ENCODE measurements at regions not wholly inside any gene's neighbourhood (a gene's known extent, or its start where the extent isn't known, plus 50 kb on each side); places are given as distances from the start of the nearest gene placed in this dataset.

DNA sequence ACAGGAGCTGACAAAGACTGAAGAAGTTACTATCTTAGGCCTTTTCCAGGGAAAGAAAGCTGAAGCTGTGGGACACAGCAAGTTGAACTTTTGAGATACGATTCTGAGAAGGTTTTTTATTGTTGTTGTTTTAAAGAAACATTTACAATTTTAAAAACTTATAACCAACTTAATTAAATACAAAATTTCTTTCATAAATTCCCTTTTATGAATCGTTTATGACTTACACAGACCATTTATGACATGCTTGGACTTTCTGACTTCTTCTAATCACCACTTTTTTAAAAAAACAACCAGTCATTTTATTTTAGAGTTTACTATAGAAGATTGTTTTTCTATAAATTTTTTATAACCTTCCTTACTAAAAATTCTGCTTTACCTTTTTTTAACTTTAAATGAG lies 68.7 kb downstream of the DHRS2 start:
- intact Hi-C loops (cut with DNase I): no loop called here
- TF ChIP-seq, protein P1, sequence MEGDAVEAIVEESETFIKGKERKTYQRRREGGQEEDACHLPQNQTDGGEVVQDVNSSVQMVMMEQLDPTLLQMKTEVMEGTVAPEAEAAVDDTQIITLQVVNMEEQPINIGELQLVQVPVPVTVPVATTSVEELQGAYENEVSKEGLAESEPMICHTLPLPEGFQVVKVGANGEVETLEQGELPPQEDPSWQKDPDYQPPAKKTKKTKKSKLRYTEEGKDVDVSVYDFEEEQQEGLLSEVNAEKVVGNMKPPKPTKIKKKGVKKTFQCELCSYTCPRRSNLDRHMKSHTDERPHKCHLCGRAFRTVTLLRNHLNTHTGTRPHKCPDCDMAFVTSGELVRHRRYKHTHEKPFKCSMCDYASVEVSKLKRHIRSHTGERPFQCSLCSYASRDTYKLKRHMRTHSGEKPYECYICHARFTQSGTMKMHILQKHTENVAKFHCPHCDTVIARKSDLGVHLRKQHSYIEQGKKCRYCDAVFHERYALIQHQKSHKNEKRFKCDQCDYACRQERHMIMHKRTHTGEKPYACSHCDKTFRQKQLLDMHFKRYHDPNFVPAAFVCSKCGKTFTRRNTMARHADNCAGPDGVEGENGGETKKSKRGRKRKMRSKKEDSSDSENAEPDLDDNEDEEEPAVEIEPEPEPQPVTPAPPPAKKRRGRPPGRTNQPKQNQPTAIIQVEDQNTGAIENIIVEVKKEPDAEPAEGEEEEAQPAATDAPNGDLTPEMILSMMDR (IDR thresholded peaks at IDR 0.05): no peak
- DNase-seq: no peak
- Histone ChIP-seq H3K27ac (no peak overlapping the region), H3K27me3 (ENCODE audit: low read depth) (no peaks in the 10 kb centered on the region), H3K4me3 (no peak overlapping the region), H3K36me3 (no peaks in the 10 kb centered on the region), H3K4me1 (no peaks in the 10 kb centered on the region), H3K9me3 (peaks cover 5% of the 10 kb centered on the region)
- no peak for ATAC-seq

GRCh38 chr14:23707415-23707814 lies 71.3 kb downstream of the DHRS2 start:
- Histone ChIP-seq H3K4me1 (no peaks in the 10 kb centered on the region), H3K27ac (no peak overlapping the region), H3K27me3 (ENCODE audit: low read depth) (no peaks in the 10 kb centered on the region), H3K36me3 (no peaks in the 10 kb centered on the region), H3K9me3 (peaks cover 5% of the 10 kb centered on the region), H3K4me3 (no peak overlapping the region)
- no peak for ATAC-seq
- no peak for DNase-seq
- TF ChIP-seq, protein P1 (IDR thresholded peaks at IDR 0.05): no peak
- intact Hi-C loops (cut with DNase I): no loop called here

- ATAC-seq (no peak), DNase-seq (no peak)
- Histone ChIP-seq H3K4me1 (no peaks in the 10 kb centered on the region), H3K36me3 (no peaks in the 10 kb centered on the region), H3K4me3 (no peak overlapping the region), H3K27me3 (ENCODE audit: low read depth) (no peaks in the 10 kb centered on the region), H3K9me3 (peaks cover 5% of the 10 kb centered on the region), H3K27ac (no peak overlapping the region)
- TF ChIP-seq, protein P1 (IDR thresholded peaks at IDR 0.05): no peak
- intact Hi-C loops (cut with DNase I): no loop called here
Observed at GRCh38 chr14:23708343-23708742, 72.2 kb downstream of the DHRS2 start.

DNA sequence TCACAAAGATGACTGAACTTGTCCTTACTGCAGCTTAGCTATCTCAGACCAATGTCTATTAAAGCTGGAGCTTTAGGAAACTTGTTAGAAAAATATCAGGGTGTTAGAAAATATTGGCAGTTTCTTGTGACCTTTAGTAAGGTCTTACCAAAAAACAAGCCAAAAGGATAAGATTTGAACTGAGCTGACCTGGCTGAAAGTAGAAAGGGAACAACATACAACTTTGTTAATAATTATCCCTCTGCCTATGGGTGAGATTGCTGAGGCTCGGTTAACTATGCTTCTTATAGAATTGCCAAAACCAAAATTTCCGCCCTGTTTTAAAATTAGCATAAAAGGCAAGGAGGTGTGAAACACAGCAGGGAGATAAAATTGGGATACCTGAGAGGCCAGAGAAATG lies 73.8 kb downstream of the DHRS2 start:
- Histone ChIP-seq H3K36me3 (no peaks in the 10 kb centered on the region), H3K27me3 (ENCODE audit: low read depth) (no peaks in the 10 kb centered on the region), H3K4me1 (no peaks in the 10 kb centered on the region), H3K4me3 (no peak overlapping the region), H3K27ac (no peak overlapping the region), H3K9me3 (peaks cover 5% of the 10 kb centered on the region)
- TF ChIP-seq, protein P1 (IDR thresholded peaks at IDR 0.05): no peak
- ATAC-seq: no peak
- DNase-seq: no peak
- intact Hi-C loops (cut with DNase I): no loop called here

DNA sequence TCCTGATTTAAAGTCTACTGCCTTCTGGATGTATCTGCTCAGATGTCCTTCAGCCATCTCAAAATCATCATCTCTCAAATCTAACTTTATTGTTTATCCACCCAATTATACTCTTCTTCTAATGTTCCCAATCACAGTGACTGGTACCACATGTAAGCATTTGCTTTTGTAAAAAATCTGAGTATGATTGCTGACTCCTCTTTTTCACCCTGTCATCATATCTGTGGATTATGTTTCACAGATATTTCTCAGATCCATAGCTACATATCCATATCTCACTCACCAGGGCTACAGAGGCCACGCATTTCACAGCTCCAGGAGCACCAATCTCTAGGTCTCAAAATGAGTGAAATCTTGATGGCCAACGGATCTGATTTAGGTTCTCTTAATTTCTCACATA lies 76.1 kb downstream of the DHRS2 start:
- no peak overlapping the region for H3K4me3 ChIP-seq
- intact Hi-C loops (cut with DNase I): no loop called here
- no peak overlapping the region for H3K27ac ChIP-seq
- H3K9me3 ChIP-seq: no peaks in the 10 kb centered on the region
- TF ChIP-seq, protein P1 (IDR thresholded peaks at IDR 0.05): no peak
- no peaks in the 10 kb centered on the region for H3K27me3 ChIP-seq (ENCODE audit: low read depth)
- no peak for ATAC-seq
- no peak for DNase-seq
- no peaks in the 10 kb centered on the region for H3K4me1 ChIP-seq
- no peaks in the 10 kb centered on the region for H3K36me3 ChIP-seq

Measured in lower lobe of right lung (tissue), 2 donors.